Fibroblast of lung (primary cell): ENCODE measurements at regions not wholly inside any gene's neighbourhood (a gene's known extent, or its start where the extent isn't known, plus 50 kb on each side); places are given as distances from the start of the nearest gene placed in this dataset.

Experiments
- DNase-seq, 2 donors: peaks; one replicate each; pipeline versions ENCODE4 v3.0.0 to v3.0.0-alpha.2; 2010; ENCODE audit warnings: low read depth in 2 of 2
- H2AFZ ChIP-seq: 2 replicates; pipeline ENCODE4 v1.5.1; 2012; ENCODE audit warnings: low read length, control low read depth, inconsistent platforms
- H3K27ac ChIP-seq: 2 replicates; pipeline ENCODE4 v1.5.1; 2011; ENCODE audit warnings: low read length, control low read depth; ENCODE audit not compliant: insufficient read depth
- H3K27me3 ChIP-seq: 2 replicates; pipeline ENCODE4 v1.5.1; 2011; ENCODE audit warnings: mild to moderate bottlenecking, low read length; ENCODE audit not compliant: control insufficient read depth, insufficient read depth
- H3K36me3 ChIP-seq: 2 replicates; pipeline ENCODE4 v1.5.1; 2011; ENCODE audit warnings: low read length; ENCODE audit not compliant: control insufficient read depth, insufficient read depth
- H3K4me1 ChIP-seq: 2 replicates; pipeline ENCODE4 v1.5.1; 2011; ENCODE audit warnings: low read length; ENCODE audit not compliant: control insufficient read depth, insufficient read depth; ENCODE audit errors: extremely low read depth
- H3K4me2 ChIP-seq: 2 replicates; pipeline ENCODE4 v1.5.1; 2011; ENCODE audit warnings: low read length, control low read depth; ENCODE audit not compliant: insufficient read depth; ENCODE audit errors: extremely low read depth
- H3K4me3 ChIP-seq, 4 experiments: fragments of 200-600 bp in 1 of 4; sonication (generic) in 1 of 4; replicated peaks in 1 of 4; 2 replicates each; pipeline ENCODE4 v1.5.1; 2011 to 2016; ENCODE audit warnings: low read length in 4 of 4, low read depth in 3 of 4, mild to moderate bottlenecking in 3 of 4, control low read depth in 2 of 4, inconsistent platforms in 1 of 4, mixed read lengths in 1 of 4; ENCODE audit not compliant: insufficient read depth in 1 of 4; ENCODE audit errors: control extremely low read depth in 1 of 4
- H3K79me2 ChIP-seq: 2 replicates; pipeline ENCODE4 v1.5.1; 2012; ENCODE audit warnings: mild to moderate bottlenecking, low read length, inconsistent platforms; ENCODE audit not compliant: control insufficient read depth, insufficient read depth
- H3K9ac ChIP-seq: 2 replicates; pipeline ENCODE4 v1.5.1; 2011; ENCODE audit warnings: mild to moderate bottlenecking, low read length, control low read depth; ENCODE audit not compliant: insufficient read depth
- H3K9me3 ChIP-seq: 2 replicates; pipeline ENCODE4 v1.5.1; 2012; ENCODE audit warnings: low read depth, low read length; ENCODE audit not compliant: control insufficient read depth, insufficient read depth
- H4K20me1 ChIP-seq: 2 replicates; pipeline ENCODE4 v1.5.1; 2011; ENCODE audit warnings: low read length; ENCODE audit not compliant: control insufficient read depth, insufficient read depth; ENCODE audit errors: extremely low read depth
- EZH2 ChIP-seq: IDR thresholded peaks from 2 replicates; pipeline ENCODE4 v1.5.1; 2012; ENCODE audit warnings: low read length, control low read depth, mild to moderate bottlenecking; ENCODE audit errors: missing control alignments
- TF ChIP-seq, protein P1 (sequence below), 2 donors: IDR thresholded peaks in 1 of 2; conservative IDR thresholded peaks in 1 of 2; 1 replicate in 1 of 2; 2 replicates in 1 of 2; pipeline ENCODE4 v1.5.1; 2011 to 2012; ENCODE audit warnings: low read length in 2 of 2, control low read depth in 1 of 2, inconsistent platforms in 1 of 2, low read depth in 1 of 2, mild to moderate bottlenecking in 1 of 2

DNA sequence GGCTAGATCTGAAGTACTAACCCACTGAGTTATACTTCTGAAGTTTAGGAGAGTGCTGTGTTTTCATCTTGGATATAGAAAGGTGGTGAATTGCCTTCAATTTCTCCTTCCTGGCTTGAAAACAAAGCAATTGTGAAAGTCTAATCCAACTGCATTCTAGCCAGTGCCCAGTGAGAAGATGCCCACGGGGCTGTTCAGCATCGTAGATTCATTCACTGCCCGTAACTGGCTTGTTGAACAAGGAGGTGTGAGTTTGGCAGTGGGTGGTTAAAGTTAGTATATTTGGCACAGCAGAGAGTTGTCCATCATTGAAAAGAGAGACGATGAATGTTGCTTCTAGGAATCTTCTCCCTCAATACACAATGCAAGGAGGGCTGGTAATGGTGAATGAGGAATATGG lies 82.3 kb upstream of the RND3 start:
- Histone ChIP-seq H3K36me3 (no peaks in the 10 kb centered on the region), H3K79me2 (no peaks in the 10 kb centered on the region), H3K4me3 (no peak overlapping the region), H2AFZ (no peak overlapping the region), H3K9ac (no peak overlapping the region), H3K4me1 (peaks cover 19% of the 10 kb centered on the region), H3K4me2 (no peak overlapping the region), H3K27me3 (no peaks in the 10 kb centered on the region), H3K27ac (peak overlapping the region; percentile 82), H4K20me1 (no peaks in the 10 kb centered on the region), H3K9me3 (no peaks in the 10 kb centered on the region)
- DNase-seq: no peak
- TF ChIP-seq, protein P1, sequence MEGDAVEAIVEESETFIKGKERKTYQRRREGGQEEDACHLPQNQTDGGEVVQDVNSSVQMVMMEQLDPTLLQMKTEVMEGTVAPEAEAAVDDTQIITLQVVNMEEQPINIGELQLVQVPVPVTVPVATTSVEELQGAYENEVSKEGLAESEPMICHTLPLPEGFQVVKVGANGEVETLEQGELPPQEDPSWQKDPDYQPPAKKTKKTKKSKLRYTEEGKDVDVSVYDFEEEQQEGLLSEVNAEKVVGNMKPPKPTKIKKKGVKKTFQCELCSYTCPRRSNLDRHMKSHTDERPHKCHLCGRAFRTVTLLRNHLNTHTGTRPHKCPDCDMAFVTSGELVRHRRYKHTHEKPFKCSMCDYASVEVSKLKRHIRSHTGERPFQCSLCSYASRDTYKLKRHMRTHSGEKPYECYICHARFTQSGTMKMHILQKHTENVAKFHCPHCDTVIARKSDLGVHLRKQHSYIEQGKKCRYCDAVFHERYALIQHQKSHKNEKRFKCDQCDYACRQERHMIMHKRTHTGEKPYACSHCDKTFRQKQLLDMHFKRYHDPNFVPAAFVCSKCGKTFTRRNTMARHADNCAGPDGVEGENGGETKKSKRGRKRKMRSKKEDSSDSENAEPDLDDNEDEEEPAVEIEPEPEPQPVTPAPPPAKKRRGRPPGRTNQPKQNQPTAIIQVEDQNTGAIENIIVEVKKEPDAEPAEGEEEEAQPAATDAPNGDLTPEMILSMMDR (conservative IDR thresholded peaks at IDR 0.05 in 1 of 2, IDR thresholded peaks at IDR 0.05 in 1 of 2; ENCODE audit: low read depth in 1 of 2, low read length in 2 of 2): no peak

DNA sequence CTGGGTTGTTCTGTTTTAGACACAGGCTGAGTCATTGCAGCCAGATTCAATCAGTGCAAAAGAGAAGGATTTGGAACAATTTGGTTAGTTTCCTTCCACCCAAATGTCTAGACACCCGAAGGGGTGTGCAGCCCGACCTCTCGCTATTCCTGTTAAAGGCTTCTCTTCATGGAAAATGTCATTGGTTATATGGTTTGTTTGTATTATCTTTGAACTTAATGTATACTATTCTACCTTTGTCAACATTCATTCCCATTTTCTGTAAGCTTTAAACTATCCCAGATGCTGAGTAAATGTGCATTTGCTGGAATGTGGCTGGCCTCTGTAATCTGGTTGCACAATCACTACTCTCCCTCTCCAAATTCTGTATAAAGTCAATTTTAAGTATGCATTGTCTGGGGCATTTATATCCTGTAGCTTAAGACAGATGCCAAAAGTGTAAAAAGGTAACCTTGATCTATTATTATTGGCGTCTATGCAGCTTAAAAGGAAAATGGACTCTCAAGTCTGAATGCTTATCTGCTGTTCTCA lies 80.4 kb upstream of the RND3 start:
- Histone ChIP-seq H3K4me3 (no peak overlapping the region), H3K9me3 (no peaks in the 10 kb centered on the region), H3K9ac (no peak overlapping the region), H3K4me2 (peak overlapping the region; percentile 54), H4K20me1 (no peaks in the 10 kb centered on the region), H3K27ac (peak overlapping the region; percentile 68), H3K79me2 (no peaks in the 10 kb centered on the region), H3K4me1 (peaks cover 19% of the 10 kb centered on the region), H3K36me3 (no peaks in the 10 kb centered on the region), H3K27me3 (no peaks in the 10 kb centered on the region), H2AFZ (no peak overlapping the region)
- TF ChIP-seq, protein P1 (conservative IDR thresholded peaks at IDR 0.05 in 1 of 2, IDR thresholded peaks at IDR 0.05 in 1 of 2; ENCODE audit: low read depth in 1 of 2, low read length in 2 of 2): no peak
- TF ChIP-seq EZH2: no peak
- peak; percentile 58 to 66 for DNase-seq

DNA sequence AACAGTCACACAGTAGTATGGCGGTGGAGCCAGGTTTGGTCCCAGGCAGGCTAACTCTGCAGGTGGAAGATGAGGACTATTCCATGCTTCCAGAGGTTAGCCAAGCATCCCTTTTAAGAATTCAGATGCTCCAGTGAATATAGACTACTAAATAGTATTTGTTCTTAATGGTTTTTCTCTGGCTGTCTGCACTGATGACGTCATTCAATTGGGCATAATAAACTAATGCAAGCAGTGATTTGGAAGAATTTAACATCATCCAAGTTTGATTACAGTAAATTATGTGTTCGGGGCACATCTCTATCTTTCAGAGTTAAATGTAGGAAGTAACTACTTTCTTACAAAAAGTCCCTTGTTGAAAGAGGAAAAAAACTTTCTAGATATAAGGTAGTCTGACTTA lies 78.8 kb upstream of the RND3 start:
- H2AFZ ChIP-seq: no peak overlapping the region
- peaks cover 19% of the 10 kb centered on the region for H3K4me1 ChIP-seq
- DNase-seq: peak in 1 of 2 donors; percentile 16
- H3K27ac ChIP-seq: no peak overlapping the region
- H3K79me2 ChIP-seq: no peaks in the 10 kb centered on the region
- TF ChIP-seq, protein P1 (conservative IDR thresholded peaks at IDR 0.05 in 1 of 2, IDR thresholded peaks at IDR 0.05 in 1 of 2; ENCODE audit: low read depth in 1 of 2, low read length in 2 of 2): no peak
- TF ChIP-seq EZH2: no peak
- H3K9ac ChIP-seq: no peak overlapping the region
- no peaks in the 10 kb centered on the region for H3K9me3 ChIP-seq
- no peak overlapping the region for H3K4me2 ChIP-seq
- H4K20me1 ChIP-seq: no peaks in the 10 kb centered on the region
- H3K36me3 ChIP-seq: no peaks in the 10 kb centered on the region
- H3K27me3 ChIP-seq: no peaks in the 10 kb centered on the region
- no peak overlapping the region for H3K4me3 ChIP-seq
